ENCODE measurements at regions not wholly inside any gene's neighbourhood (a gene's known extent, or its start where the extent isn't known, plus 50 kb on each side); places are given as distances from the start of the nearest gene placed in this dataset.

- no peak for DNase-seq (ENCODE audit: low spot score)
Observed at GRCh38 chr16:47779201-47780016, 318.3 kb downstream of the PHKB start.

GRCh38 chr16:47778106-47778801 lies 317.1 kb downstream of the PHKB start:
- no peak for DNase-seq (ENCODE audit: low spot score)

GRCh38 chr16:47777220-47777619 lies 316.1 kb downstream of the PHKB start:
- no peak for DNase-seq (ENCODE audit: low spot score)

GRCh38 chr16:47774661-47775060 lies 313.5 kb downstream of the PHKB start:
- no peak for DNase-seq (ENCODE audit: low spot score)

GRCh38 chr16:47753659-47754058 lies 292.5 kb downstream of the PHKB start:
- no peak for DNase-seq (ENCODE audit: low spot score)
